MM.1S (cell line): ENCODE measurements at regions not wholly inside any gene's neighbourhood (a gene's known extent, or its start where the extent isn't known, plus 50 kb on each side); places are given as distances from the start of the nearest gene placed in this dataset.

ENCODE experiments used
- DNase-seq: peaks from one replicate; pipeline ENCODE4 v3.0.0-alpha.2; 2015
- H2AFZ ChIP-seq: fragments of 300-600 bp; sonication (generic); 2 replicates; pipeline ENCODE4 v1.6.0; 2016; ENCODE audit warnings: antibody characterized with exemption, low read length
- H3F3A ChIP-seq: fragments of 300-600 bp; sonication (generic); 2 replicates; pipeline ENCODE4 v1.6.1; 2016; ENCODE audit warnings: mild to moderate bottlenecking, antibody characterized with exemption, low read length, moderate library complexity, mixed read lengths; ENCODE audit not compliant: insufficient read depth
- H3K27ac ChIP-seq: fragments of 300-600 bp; sonication (generic); 2 replicates; pipeline ENCODE4 v1.5.1; 2016; ENCODE audit warnings: mild to moderate bottlenecking, low read length
- H3K27me3 ChIP-seq: fragments of 300-600 bp; sonication (generic); replicated peaks from 2 replicates; pipeline ENCODE4 v1.6.0; 2016; ENCODE audit warnings: low read length; ENCODE audit not compliant: insufficient read depth
- H3K36me3 ChIP-seq: fragments of 300-600 bp; sonication (generic); replicated peaks from 2 replicates; pipeline ENCODE4 v1.6.1; 2016; ENCODE audit warnings: mild to moderate bottlenecking, low read length, mixed read lengths; ENCODE audit not compliant: insufficient read depth
- H3K4me1 ChIP-seq: fragments of 300-600 bp; sonication (generic); 2 replicates; pipeline ENCODE4 v1.6.1; 2016; ENCODE audit warnings: low read length, mixed read lengths
- H3K4me2 ChIP-seq: fragments of 300-600 bp; sonication (generic); 2 replicates; pipeline ENCODE4 v1.6.0; 2016; ENCODE audit warnings: low read depth, low read length
- H3K4me3 ChIP-seq: fragments of 300-600 bp; sonication (generic); 2 replicates; pipeline ENCODE4 v1.5.1; 2016; ENCODE audit warnings: low read length, mixed read lengths
- H3K79me2 ChIP-seq: fragments of 300-600 bp; sonication (generic); 2 replicates; pipeline ENCODE4 v1.6.1; 2016; ENCODE audit warnings: mixed run types, low read length, mixed read lengths
- H3K9ac ChIP-seq: fragments of 300-600 bp; sonication (generic); 2 replicates; pipeline ENCODE4 v1.6.1; 2016; ENCODE audit warnings: low read length, mixed read lengths
- H3K9me2 ChIP-seq: fragments of 300-600 bp; sonication (generic); replicated peaks from 2 replicates; pipeline ENCODE4 v1.6.1; 2016; ENCODE audit warnings: mild to moderate bottlenecking, low read length, mixed read lengths; ENCODE audit not compliant: insufficient read depth
- H3K9me3 ChIP-seq: fragments of 300-600 bp; sonication (generic); replicated peaks from 2 replicates; pipeline ENCODE4 v1.6.1; 2016; ENCODE audit warnings: mild to moderate bottlenecking, low read length, mixed read lengths; ENCODE audit not compliant: insufficient read depth
- H4K20me1 ChIP-seq: fragments of 300-600 bp; sonication (generic); 2 replicates; pipeline ENCODE4 v1.6.1; 2016; ENCODE audit warnings: mild to moderate bottlenecking, low read length, moderate library complexity, mixed read lengths; ENCODE audit not compliant: insufficient read depth
- CTCF ChIP-seq: fragments of 300-600 bp; sonication (generic); IDR thresholded peaks from 2 replicates; pipeline ENCODE4 v1.5.1; 2016; ENCODE audit warnings: antibody characterized with exemption, low read length, mixed read lengths
- EZH2 ChIP-seq: fragments of 300-600 bp; sonication (generic); optimal IDR thresholded peaks from 2 replicates; pipeline ENCODE3; 2017; ENCODE audit warnings: low read depth, mild to moderate bottlenecking, antibody characterized with exemption, low read length, mixed read lengths
- EZH2phosphoT487 ChIP-seq: fragments of 300-600 bp; sonication (generic); IDR thresholded peaks from 2 replicates; pipeline ENCODE4 v1.6.1; 2018; ENCODE audit warnings: antibody characterized with exemption, low read length

- H3K36me3 ChIP-seq, result no peaks in the 10 kb centered on the region
- H2AFZ ChIP-seq, result no peak overlapping the region
- no peak for DNase-seq
- no peak overlapping the region for H3K27ac ChIP-seq
- no peaks in the 10 kb centered on the region for H3K79me2 ChIP-seq
- no peak overlapping the region for H3K9ac ChIP-seq
- H3K9me3 ChIP-seq, result no peaks in the 10 kb centered on the region
- H3K4me2 ChIP-seq, result no peak overlapping the region
- no peak overlapping the region for H3K4me3 ChIP-seq
- no peaks in the 10 kb centered on the region for H3K9me2 ChIP-seq
- no peaks in the 10 kb centered on the region for H3K4me1 ChIP-seq
- H3F3A ChIP-seq, result no peaks in the 10 kb centered on the region
- H4K20me1 ChIP-seq, result no peaks in the 10 kb centered on the region
- no peak for TF ChIP-seq EZH2
- no peak for TF ChIP-seq EZH2phosphoT487
- TF ChIP-seq CTCF, result no peak
- no peaks in the 10 kb centered on the region for H3K27me3 ChIP-seq
Observed at GRCh38 chrX:7420717-7421116, 272.8 kb upstream of the PUDP start.

- no peak overlapping the region for H3K4me3 ChIP-seq
- H3F3A ChIP-seq, result no peaks in the 10 kb centered on the region
- no peaks in the 10 kb centered on the region for H3K9me2 ChIP-seq
- H3K4me1 ChIP-seq, result no peaks in the 10 kb centered on the region
- no peak overlapping the region for H3K9ac ChIP-seq
- TF ChIP-seq EZH2phosphoT487, result no peak
- TF ChIP-seq CTCF, result no peak
- TF ChIP-seq EZH2, result no peak
- H4K20me1 ChIP-seq, result no peaks in the 10 kb centered on the region
- H2AFZ ChIP-seq, result no peak overlapping the region
- H3K4me2 ChIP-seq, result no peak overlapping the region
- no peaks in the 10 kb centered on the region for H3K9me3 ChIP-seq
- DNase-seq, result no peak
- no peaks in the 10 kb centered on the region for H3K27me3 ChIP-seq
- H3K79me2 ChIP-seq, result no peaks in the 10 kb centered on the region
- no peak overlapping the region for H3K27ac ChIP-seq
- H3K36me3 ChIP-seq, result no peaks in the 10 kb centered on the region
Observed at GRCh38 chrX:7414753-7415152, 266.8 kb upstream of the PUDP start.

GRCh38 chrX:7412840-7413239 is 264.9 kb upstream of the PUDP start:
- Histone ChIP-seq H3K79me2 (no peaks in the 10 kb centered on the region), H3F3A (no peaks in the 10 kb centered on the region), H3K36me3 (no peaks in the 10 kb centered on the region), H3K4me3 (no peak overlapping the region), H3K9me3 (no peaks in the 10 kb centered on the region), H3K27me3 (no peaks in the 10 kb centered on the region), H3K4me1 (no peaks in the 10 kb centered on the region), H3K27ac (no peak overlapping the region), H3K9me2 (no peaks in the 10 kb centered on the region), H3K9ac (no peak overlapping the region), H4K20me1 (no peaks in the 10 kb centered on the region), H2AFZ (no peak overlapping the region), H3K4me2 (no peak overlapping the region)
- DNase-seq, result no peak
- TF ChIP-seq EZH2 (no peak), EZH2phosphoT487 (no peak), CTCF (no peak)
